ENCODE measurements at regions not wholly inside any gene's neighbourhood (a gene's known extent, or its start where the extent isn't known, plus 50 kb on each side); places are given as distances from the start of the nearest gene placed in this dataset.

DNA sequence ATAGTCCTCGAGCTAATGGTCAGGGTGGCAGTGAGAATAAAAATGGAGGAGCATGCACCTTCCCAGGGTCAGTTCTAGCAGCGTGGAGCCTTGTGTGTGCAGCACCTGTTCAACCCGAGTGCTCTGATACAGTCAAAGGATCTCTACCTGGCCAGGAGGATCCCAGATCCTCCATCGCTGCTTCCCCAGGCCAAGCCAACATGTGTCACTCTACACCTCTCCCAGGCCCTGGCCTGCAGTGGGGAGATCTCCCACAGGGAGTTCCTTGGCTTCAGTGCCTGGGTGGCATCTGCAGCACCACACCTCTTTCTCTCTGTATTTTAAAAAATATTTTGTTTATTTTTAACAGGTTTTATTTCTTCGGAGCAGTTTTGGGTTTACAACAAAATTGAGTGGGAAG, 414.8 kb upstream of the C2CD4B start:
- no peak for DNase-seq (ENCODE audit: low spot score)

DNA sequence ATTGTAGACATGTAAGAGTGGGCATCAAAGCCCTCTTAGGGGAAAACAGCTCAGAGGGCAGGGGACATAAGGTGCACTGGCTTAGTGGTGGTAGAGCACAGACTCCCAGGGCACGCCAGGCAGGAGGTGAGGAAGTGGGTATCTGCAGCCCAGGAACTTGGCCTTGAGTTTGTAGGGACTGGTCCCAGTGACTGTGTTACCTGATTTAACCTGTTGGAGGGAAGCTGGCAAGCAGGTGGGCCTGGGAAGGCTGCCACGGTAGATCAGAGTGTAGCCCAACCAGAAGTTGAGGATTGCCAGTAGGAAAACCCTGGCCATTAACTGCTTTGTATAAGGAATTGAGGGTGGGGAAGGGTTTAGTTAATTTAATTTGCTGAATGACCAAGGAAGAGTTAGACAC, 417.5 kb upstream of the C2CD4B start:
- no peak for DNase-seq (ENCODE audit: low spot score)

DNA sequence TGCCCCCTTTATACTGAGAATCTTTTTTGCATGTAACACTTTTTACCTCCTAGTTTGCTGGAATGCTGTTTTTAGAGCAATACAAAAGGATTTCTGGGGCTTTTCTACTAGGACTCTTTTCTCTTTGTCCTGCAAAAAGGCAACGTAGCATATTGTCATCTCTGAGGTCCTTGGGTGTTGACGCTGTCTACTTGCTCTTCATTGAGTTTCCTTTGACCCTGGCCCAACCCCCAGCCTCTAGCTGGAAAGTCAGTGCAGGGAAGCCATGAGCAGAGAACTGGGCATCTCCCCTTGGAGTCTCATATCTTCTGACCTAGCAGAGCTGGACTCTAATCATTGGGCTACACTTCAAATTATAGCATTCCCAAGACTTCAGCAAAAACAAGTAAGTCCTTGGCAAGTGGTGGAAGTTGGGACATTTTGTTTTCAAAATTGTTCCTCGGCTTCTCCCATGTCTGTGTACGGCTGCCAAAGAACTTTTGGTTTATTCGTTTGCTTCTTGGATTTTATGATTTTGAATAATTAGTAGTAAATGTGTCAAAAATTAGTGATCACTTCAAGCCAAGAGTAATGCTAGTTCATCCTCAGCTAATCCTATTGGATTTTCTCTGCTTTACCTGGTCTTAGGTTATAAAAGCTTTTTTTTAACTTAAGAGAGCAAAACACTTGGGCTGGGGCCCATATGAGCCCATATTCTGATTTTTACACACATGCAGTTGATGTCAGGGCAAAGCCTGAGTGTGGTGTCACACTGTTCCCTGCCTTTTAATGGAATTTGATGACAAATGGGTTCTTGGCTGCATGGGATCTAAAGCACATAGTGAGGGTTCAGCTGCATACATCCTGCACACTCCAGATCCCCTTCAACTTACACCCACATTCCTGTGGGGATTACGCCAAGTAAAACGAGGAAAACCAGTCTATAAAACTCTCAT, 419.5 kb upstream of the C2CD4B start:
- DNase-seq (ENCODE audit: low spot score), result no peak

DNA sequence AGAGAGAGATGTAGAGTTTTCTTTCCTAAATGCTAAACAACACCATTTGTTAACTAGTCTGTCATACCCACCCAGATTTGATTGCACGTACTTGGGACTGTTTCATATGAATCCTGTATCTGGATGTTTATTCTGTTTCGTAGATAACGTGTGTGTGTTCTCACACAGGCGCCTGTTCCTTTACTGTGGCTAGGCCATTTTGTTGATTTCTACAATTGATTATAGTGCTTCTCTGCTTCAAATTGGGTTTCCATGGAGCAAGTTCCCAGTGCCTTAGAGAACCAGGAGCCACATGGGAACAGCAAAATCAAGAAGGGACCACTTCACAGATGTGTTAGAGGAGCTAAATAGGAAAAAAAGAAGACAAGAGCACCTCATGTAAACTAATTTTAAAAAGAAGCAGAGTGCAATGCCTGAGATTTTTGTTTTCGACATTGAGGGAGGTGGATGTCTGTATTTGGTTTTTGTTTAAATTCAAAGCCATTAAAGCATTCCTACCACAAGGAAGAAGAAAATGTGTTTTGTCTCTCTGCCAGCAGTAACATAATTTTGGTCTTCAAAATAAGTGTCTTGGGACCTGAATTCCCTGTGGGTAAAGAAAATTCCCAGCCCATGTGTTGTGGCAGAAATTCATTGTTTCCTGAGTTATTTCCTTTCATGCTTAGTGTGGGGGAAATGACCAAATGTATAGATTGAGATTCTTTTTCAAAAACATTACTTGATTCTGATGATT, 424.0 kb upstream of the C2CD4B start:
- DNase-seq (ENCODE audit: low spot score), result no peak

DNA sequence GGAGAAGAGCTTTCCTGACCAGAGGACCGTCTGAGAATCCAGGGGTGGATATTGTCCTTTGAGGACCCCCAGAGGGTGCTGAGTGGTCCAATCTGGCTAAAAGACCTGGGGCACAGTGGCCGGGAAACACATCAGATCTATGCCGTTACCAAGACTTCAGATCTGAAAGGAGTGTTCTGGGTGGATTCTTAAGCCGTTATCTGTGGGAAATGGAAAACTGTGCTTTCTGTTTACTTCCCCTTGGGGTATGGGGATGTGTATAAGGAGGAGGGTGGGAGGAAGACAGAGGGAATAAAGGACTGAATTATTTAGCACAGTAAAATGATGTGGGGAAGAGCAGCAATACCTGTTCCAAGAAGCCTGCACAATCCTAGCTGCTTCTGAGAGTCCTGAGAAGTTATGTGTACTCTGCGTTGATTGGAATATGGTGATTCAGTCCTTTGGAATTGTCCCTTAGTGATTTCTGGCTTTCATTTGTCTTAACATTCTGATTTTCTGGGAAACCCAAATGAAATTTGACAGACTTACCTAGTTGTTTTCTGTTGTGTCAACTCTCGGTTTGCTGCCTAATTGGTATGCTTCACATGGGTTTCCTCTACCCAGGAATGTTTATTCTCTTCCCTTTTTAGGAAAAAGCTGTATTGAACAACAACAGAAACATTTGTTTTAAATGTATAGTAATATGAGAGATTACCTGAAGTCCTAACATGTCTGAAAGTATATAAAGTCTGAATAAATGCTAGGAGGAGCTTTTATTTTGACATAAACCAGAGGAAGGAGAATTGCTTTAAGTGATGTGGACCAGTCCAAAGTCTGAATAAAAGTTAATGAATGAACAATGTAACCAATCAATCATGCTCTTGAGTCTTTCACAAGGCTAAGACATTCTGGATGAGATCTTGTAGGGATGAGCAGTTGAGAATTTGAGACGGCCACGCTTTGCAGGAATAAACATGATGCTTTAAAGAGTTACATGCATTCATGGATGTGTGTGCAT, 427.1 kb upstream of the C2CD4B start:
- no peak for DNase-seq (ENCODE audit: low spot score)

DNA sequence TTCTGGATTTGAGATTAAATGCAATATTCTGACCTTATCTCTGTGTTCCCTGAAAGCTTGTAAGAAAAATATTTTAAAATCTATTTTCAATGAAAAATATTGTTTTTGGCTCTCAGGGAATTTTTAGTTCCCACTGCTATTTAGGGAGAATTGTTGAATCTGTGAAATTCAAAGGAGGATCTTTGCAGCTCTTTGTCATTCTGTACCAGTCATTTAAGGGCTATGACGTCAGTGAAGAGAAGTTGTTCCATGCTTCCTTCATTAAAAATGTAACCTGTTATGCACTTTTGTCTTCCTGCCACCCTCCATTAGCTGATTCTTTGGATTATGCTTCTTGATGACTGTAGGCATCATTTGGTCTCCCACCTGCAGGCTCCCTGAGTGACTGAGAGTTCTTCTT, 427.8 kb upstream of the C2CD4B start:
- DNase-seq (ENCODE audit: low spot score), result no peak

DNA sequence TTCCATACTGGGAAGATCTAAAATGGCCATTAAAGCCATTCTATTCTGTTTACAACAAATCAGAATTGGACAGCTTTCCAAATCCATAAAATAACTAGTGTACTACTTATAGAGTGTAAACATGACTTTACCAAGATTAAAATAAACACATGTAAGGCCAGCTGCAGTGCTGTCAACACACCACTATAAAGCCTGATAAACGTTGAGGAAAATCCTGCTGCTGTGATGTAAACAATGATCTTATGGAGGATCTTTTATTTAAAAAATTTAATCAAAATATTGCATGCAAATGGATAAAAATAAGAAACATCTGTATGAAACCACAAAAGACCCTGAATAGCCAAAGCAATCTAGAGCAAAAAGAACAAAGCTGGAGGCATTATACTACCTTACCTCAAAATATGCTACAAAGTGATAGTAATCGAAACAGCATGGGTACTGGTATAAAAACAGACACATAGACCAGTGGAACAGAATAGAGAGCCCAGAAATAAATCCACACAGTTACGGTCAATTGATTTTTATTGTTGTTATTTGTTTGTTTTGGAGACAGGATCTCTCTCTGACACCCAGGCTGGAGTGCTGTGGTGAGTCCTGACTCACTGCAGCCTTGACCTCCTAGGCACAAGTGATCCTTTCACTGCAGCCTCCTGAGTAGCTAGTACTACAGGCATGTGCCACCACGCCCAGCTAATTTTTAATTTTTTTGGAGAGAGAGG, 428.8 kb upstream of the C2CD4B start:
- no peak for DNase-seq (ENCODE audit: low spot score)

DNA sequence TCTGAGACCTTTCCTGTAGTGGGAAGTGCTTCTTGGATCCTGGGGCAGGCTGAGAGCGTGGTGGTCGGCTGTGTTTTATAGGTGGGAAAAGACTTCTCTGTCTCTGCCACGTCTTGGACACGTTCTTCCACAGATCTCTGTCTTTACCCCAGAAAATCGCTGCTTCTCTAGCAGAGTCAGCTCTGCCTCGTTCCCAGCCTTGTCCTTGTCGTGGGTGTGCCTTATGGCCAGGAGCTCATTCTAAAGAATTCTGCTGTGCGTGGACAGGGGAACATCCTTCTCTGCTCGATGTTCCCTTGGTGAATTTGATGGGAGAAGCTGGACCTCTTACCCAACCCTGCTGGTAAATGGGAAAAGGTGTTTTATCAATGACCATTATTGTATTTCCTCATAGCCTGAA, 433.1 kb upstream of the C2CD4B start:
- DNase-seq (ENCODE audit: low spot score), result no peak

DNA sequence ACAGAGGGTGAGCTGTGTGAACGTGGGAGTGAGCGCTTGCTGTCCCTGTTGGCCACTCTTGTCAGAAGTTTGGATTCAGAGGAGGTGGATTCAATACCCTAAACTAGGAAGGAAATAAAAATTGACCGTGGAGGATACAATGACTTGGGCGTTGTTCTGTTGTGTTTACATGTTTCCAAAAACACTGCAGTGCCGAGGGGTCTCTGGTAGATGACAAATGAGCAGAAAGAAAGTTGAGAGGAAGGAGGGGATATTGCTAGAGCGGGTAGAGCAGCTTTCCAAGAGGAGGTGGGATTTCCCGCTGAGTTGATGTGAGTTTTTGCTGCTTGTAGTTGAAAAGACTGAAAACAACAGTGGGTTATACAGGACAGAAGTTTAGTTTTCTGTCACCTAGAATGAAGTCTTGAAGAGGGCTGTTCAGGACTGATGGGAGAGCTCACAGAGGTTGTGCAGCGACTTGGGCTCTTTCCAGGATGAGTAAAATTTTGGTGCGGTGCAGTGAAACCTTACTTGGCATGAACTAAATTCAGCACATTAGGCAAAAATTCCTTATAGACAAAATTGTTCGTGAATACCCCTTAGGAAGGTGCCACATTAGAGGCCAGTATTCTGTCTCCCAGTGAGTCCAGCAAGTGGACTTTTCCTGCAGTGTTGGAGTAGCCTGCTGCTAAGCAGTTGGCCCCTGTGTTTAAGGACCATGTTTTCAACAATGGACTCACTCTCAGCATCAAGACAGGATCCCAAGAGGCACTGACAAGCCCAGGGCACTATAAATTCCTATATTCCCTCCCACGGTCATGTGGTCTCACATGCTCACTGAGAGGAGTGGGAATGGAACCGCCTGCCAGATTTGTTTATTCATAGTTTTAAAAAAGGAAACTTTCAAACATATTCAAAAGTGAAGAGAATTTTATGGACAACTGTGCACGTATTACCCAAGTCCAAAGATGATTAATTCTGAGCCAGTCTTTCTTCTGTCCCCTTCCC, 435.0 kb upstream of the C2CD4B start:
- DNase-seq (ENCODE audit: low spot score), result no peak

DNA sequence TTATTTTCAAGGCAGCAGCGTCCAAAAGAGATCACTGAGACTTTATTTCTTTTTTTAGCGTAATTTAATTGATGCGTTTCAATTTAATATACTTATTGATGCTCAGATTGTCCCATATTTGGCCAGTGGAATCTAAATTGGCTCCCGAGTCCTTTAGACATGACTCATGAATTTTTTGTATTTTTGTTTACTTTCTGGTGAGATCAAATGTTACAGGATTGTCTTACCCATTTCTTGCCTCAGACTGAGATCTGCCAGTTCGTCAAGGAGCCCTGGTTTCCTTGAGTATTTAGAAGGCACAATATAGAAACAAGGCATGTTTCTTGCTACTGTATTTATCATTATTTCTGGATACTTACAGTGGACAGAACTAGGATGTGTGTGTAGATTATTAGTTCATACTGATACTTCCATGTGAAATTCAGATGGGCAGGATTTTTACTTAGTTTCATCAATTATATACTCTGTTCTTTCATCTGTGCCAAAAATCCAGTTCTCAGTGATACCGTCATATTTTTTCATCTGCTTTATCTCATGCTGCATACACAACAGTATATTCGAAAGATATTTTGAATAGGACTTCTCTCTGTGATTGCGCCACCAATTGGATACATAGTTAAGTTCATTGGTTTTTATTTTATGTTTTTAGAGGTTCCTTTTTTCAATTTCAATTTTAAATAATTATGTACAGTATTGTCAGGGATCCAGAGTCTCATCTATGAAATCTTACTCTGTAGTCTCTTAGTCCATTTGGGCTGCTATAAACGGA, 436.9 kb upstream of the C2CD4B start:
- DNase-seq (ENCODE audit: low spot score), result no peak

DNA sequence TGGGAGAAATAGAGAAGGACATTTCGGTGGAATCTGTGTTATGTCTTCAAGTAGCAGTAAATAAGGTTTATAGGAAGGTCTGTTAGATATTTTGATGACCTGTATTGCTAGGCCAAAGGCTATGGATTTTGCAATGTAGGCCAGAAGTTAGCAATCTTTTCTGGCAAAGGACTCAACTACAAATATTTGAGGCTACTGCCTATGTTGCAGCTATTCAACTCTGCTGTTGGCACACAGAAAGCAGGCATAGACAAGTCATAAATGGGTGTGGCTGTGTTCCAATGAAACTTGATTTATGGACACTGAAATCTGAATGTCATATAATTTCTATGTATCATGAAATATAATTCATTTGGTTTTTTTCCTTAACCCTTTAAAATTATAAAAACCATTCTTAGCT, 438.7 kb upstream of the C2CD4B start:
- peak; percentile 7 for DNase-seq (ENCODE audit: low spot score)

DNA sequence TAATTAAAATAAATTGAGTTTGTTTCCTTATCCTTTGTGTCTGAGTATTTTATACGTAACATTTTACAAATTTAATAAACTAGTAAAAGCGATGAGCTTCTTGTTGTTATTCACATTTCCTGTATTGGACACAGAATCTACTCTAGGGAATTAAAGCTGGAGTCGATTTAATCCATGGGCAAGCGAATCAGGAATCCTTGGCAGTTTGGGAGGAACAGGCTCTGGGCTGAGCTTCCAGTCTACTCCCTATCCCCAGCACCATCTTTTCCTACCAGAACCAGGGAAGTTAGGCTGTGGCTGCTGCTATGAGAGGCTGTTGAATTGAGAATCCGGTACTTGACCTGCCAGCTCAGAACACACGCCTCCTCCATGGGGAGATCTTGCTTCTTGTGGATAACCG, 437.3 kb upstream of the TPM1 start:
- DNase-seq (ENCODE audit: low spot score), result no peak

DNA sequence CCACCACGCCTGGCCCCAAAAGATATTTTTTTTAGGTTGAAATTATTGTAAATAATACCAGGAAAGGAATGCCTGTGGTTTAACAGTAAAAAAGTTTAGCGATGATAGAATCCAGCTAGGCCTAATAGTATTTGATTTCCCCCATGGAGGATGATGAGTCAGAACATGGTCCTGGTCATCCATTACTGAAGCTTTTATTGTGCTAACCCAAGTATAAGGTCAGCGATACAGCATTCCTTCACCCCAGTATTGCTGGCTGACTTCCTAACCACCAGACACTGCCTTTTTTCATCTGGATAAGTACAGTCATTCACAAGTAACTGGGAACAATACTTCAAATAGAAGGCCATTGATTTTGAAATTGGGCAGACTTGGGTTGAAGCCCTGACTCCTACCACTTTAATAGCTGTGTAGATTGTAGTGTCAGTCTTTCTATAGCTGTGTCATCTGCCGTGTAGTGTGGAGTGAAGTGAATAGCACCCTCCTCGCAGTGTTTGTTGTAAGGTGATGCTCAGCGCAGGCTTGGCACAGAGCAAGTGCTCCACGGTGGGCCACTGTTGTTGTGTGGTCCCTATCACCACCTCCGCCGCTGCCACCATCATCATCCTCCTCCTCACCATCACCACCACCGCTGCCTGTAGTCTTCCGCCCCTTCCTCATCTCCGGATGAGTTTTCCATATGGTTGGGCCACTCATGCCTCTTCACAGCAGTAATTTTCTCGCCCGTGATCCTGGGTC, 436.0 kb upstream of the TPM1 start:
- DNase-seq (ENCODE audit: low spot score), result no peak

DNA sequence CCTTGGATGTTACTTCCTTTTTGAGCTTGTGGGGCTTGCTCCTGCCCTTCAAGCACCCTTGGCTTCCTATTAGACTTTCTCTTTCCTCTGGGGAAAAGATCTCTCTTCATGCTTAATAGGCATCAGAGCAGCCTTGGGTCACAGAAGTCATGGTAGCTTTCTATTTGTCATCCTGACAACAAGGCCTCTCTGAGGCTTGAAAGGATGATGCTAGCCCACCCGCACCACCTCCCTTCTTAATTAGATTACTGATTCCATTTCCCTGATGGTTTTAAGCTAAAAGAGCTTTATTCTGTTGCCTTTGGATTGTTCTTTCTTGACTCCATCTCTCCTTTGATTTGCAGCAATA, 435.5 kb upstream of the TPM1 start:
- no peak for DNase-seq (ENCODE audit: low spot score)

DNA sequence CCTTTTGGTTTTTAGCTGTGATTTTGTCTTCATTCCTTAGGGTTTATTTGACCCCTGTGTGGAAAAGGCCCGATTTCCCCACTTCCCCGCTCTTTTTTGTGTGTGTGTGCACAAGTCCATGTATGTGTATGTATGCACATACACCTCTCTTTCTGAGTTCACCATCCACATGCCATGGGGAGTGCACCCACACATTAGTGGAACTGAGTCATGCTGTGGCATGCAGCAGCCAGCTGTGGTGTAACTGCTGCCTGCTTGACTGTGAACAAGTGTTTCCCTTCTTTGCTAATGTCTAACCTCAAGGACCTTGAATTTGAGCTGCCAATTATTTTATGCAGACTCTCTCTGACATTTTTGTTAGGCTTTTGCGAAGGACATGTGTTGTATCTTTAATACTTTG, 434.9 kb upstream of the TPM1 start:
- no peak for DNase-seq (ENCODE audit: low spot score)

DNA sequence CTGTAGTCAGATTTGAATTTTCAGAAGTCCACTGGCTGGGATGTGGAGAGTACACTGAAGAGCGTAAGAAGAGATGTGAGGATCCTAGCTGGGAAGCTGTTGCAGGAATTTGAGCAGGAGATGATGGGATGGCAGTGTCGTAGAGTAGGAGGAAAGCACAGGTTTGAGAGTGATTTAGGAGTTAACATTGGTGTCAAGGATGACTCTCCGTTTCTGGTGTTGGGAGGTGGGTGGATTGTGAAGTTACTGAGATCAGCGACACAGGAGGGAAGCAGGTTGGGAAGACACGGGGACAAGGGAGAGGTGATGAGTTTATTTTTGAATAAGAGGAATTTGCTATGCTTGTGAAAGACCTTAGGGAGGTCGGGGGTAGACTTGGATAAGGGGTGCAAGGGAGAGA, 434.2 kb upstream of the TPM1 start:
- no peak for DNase-seq (ENCODE audit: low spot score)

DNA sequence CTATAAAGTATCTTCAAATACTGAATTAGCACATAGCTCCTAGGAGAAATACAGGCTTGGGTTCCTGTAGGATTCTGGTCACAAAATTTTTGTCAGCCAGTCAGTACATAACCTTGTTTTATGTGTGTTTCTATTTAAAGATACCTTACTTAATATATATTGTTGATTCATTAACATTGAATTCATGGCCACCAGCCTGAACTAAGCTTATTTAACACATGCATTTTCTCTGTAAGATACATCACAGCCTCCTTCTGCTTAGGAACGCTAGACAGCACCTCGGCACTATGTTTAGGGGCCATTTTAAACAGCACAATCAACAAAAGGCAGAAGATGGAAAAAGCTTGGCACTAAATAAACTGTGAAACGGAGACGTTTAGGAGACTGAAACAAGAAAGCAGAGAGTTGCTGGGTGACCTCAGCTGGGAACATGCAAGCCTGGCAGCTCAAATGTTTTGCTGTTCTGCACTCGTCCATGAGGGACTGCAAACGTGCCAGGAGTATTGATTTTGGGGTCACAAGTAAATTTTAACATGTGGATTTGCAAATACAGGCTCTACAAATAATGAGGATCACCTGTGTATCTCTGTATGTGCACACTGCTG, 432.2 kb upstream of the TPM1 start:
- DNase-seq (ENCODE audit: low spot score), result no peak

DNA sequence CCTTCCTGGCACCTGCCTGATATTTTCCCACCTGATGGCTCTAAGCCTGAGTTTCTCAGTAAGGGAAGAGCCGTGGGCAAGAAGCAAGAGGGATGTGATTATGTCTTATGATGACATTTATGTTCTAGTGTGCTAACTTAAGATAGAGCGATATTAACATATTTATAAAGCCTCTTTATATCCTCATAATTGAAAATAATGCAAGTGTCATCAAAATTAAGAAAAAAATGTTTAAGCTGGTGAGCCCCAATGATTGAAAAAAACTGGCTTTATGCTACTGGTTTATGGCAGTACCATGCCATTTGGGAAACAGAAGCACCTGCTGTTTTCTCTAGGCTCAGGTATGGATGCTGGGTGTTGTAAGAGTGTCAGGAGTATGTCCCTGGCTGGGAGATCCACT, 431.5 kb upstream of the TPM1 start:
- no peak for DNase-seq (ENCODE audit: low spot score)

Data from HuH-7.5 (cell line).